GM21515 (cell line): ENCODE measurements at regions not wholly inside any gene's neighbourhood (a gene's known extent, or its start where the extent isn't known, plus 50 kb on each side); places are given as distances from the start of the nearest gene placed in this dataset.
A peak's percentile ranks its signal among the peaks of the same experiment; 100 is the strongest.

Experiments
- ATAC-seq: cut with Tn5 transposase; IDR thresholded peaks from one replicate; pipeline ENCODE4 v1.9.1; 2021; ENCODE audit not compliant: unreplicated experiment

GRCh38 chr5:61894046-61894445 lies 412.0 kb upstream of the KIF2A start:
- no peak for ATAC-seq

- ATAC-seq = no peak
Observed at GRCh38 chr5:61896811-61897210, 409.2 kb upstream of the KIF2A start.

DNA sequence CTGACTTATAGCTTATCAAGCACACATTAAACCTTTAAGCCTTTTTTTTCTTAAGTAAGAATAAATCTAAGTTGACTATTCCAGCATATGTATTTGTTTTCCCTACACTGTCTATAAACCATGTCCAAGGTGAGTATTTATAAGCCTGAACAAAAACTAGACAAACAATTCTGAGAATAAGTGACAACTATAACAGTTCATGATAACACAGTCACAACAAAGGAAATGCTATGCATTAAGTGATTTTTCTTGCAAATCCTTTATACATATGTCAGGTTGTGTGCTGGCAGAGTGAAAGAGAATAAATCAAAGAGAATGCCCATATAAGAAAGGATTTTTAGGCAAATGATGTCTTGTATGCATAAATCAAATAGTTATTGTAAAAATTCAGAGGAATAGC lies 408.8 kb upstream of the KIF2A start:
- ATAC-seq = no peak

GRCh38 chr5:61901997-61902396 lies 404.0 kb upstream of the KIF2A start:
- ATAC-seq = no peak

DNA sequence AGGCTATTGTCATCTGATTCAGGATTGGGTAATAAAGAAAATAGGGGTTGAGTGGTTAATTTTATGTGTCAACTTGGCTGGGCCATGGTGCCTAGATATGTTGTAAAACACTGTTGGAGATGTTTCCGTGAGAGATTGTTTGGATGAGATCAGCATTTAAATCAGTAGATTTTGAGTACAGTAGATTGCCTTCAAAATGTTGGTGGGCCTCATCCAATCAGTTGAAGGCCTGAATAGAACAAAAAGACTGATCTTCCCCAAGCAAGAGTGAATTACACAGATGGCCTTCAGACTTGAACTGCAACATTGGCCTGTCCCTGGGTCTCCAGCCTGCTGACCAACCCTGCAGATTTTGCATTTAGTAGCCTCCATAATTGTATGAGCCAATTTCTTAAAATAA lies 401.3 kb upstream of the KIF2A start:
- no peak for ATAC-seq

- no peak for ATAC-seq
Observed at GRCh38 chr5:61905613-61906012, 400.4 kb upstream of the KIF2A start.

GRCh38 chr5:61906820-61907219 lies 399.2 kb upstream of the KIF2A start:
- ATAC-seq = no peak

DNA sequence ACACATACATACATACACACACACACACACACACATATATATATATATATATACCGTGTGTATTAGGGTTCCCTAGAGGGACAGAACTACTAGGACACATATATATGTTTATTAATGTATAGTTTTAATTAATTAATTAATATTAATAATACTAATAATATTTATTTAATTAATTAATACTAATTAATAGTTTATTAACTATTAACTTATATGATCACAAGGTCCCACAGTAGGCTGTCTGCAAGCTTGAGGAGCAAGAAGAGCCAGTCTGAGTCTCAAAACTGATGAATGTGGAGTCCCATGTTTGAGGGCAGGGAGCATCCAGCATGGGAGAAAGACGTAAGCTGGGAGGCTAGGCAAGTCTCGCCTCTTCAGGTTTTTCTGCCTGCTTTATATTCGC lies 398.0 kb upstream of the KIF2A start:
- ATAC-seq = no peak

DNA sequence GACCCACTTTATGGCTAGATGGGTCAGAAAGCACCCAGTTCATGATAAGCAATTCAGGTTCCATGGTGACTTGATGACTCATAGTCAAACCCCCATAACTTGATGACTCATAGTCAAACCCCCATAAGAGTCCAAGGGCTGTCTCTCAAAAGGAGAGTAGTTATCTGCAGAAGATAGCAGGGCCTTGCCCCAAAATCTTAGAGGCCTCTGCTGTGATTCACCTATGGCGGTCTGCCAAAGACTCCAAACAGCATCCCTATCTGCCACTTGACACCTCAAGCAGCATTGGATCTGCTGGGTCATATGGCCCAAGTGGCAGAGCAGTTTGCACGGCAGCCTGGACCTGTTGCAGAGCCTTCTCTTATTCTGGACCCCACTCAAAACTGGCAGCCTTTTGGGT lies 395.2 kb upstream of the KIF2A start:
- ATAC-seq = no peak

DNA sequence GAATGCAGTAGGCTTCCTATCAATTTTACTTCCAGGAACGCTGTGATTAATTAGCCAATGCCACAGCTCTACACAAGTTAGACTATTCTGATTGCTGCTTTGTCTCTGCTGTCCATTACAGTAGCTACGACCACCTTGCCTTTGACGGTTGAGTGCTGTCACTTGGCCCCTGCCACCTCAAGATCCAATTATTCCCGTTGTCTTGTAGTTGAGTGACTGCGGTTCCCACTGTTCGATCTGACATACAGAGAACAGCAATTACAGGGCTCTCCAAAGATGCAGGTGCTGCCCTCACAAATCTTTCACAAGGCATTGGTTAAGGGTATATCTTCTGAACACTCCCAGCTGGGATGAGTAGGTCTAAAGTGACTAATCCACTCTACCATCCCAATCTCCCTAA lies 393.4 kb upstream of the KIF2A start:
- ATAC-seq = no peak

- ATAC-seq = no peak
Observed at GRCh38 chr5:61915646-61916045, 390.4 kb upstream of the KIF2A start.

- no peak for ATAC-seq
Observed at GRCh38 chr5:61916621-61917620, 389.1 kb upstream of the KIF2A start.

DNA sequence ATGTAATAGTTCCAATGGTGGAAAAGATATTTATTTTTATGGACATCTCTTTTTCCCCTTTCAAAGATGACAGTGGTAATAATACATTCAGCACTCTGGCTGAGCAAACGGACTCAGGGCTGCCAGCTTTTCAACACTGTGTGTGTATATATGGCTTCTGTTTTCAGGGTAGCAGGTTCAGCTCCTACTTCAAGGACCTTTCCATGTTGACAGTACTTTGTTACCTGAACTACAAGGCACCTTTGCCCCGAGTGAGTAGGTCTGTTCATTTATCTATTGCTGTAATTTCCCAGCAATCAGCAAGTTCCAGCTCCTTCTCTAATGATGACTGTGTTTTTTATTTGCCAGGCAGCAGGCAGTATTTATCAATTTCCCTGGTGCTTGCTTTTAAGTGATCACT lies 387.4 kb upstream of the KIF2A start:
- no peak for ATAC-seq

- ATAC-seq = no peak
Observed at GRCh38 chr5:61919920-61920319, 386.1 kb upstream of the KIF2A start.

DNA sequence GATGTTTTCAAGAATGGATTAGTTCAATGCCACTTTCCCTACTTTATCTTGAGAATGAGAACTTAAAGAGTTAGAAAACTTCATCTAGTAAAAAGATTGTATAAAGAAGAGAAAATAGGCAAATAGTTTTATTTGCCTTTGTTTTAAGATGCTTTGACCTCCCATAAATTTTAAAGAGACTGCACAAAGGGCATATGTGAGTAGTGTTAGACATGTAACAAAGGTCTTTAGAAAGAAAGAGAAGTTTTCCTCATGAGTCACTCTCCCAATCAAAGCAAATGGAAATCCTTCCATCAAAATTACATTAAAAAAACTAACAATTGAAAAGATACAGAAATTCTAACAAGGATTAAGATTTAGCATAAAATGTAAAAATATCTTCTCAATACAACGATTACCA lies 381.8 kb upstream of the KIF2A start:
- no peak for ATAC-seq

GRCh38 chr5:61926911-61927310 lies 379.1 kb upstream of the KIF2A start:
- ATAC-seq = no peak

DNA sequence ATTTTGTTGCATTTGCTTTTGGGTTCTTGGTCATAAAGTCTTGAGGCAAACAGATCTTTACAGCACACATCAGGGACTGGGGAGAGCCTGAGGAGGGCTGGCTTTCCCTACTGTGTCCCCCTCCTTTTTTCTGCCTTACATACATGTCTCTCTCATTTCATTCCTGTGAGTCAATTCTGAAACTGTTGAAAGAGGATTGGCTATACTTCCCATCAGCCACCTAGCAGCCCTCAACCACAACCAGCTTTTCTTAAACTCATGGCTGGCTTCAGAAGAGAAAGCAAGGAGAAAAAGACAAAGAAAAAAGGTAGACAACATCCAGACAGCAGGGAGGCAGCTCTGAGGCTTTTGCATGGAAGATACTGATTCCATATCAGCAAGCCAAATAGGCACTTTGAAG lies 374.8 kb upstream of the KIF2A start:
- ATAC-seq = no peak

DNA sequence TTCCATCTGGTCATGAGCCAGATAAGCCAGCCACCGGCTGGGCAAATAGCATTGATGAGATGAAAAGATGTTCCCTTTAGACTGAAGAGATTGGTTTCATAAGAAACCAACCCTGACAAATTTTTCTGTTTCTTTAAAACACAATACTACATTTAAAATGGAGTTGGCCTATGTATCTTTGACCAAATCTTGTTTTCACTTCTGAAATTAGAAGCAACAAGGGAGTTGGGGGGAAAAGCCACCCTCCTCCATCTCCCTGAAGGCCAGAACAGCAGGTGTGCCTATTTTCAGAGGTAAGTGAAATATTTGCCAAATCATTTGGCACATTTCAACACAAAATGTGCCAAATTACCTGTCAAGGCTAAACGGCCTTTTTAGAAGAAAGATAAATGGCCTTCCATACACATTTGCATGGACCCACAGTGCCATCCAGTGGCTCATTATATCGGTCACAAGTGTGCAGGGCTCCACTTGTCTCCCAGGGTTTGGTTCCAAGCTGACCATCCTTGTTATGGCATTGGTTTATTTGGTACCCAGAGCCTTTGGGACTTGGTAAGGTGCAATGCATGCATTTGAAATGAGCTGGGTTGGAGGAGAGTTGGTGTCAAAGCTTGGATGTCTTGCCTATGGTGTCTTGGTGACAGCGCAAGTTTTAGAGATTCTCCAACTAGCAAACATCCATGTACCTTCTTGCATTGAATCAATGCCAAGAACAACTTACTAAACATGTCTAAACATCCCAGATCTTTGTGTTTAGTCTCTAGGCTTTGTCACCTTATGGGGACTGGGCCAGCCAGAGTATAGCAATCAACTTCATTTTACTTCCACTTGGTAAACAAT lies 372.0 kb upstream of the KIF2A start:
- ATAC-seq = peak; percentile 66

- ATAC-seq = no peak
Observed at GRCh38 chr5:61941637-61942036, 364.4 kb upstream of the KIF2A start.

- ATAC-seq = no peak
Observed at GRCh38 chr5:61942462-61943049, 363.4 kb upstream of the KIF2A start.

- no peak for ATAC-seq
Observed at GRCh38 chr5:61943713-61944112, 362.3 kb upstream of the KIF2A start.

- no peak for ATAC-seq
Observed at GRCh38 chr5:61948151-61948550, 357.9 kb upstream of the KIF2A start.
